ENCODE measurements at regions not wholly inside any gene's neighbourhood (a gene's known extent, or its start where the extent isn't known, plus 50 kb on each side); places are given as distances from the start of the nearest gene placed in this dataset.

GRCh38 chr1:96036763-96037162 is 684.8 kb upstream of the PTBP2 start (continued):
- no peak for TF ChIP-seq SP1 (IDR thresholded peaks at IDR 0.05)

GRCh38 chr1:96038636-96039035 is 682.9 kb upstream of the PTBP2 start:
- H3K27ac ChIP-seq (ENCODE audit: low read depth in 1 of 2, low read length in 2 of 2): no peak overlapping the region
- no peak overlapping the region for H3K9ac ChIP-seq (ENCODE audit: low read depth in 1 of 2, low read length in 2 of 2)
- 88% methylated on average over 1 of the region's 1 CpG for WGBS
- TF ChIP-seq FOXA2 (IDR thresholded peaks at IDR 0.05) (no peak), ZBTB33 (IDR thresholded peaks at IDR 0.05) (no peak), REST (IDR thresholded peaks at IDR 0.05) (no peak), RAD21 (IDR thresholded peaks at IDR 0.05) (no peak), RXRA (IDR thresholded peaks at IDR 0.05) (no peak)
- no peak overlapping the region for H3K4me3 ChIP-seq (ENCODE audit: low read depth in 1 of 3, low read length in 3 of 3)
- H3K9me3 ChIP-seq (ENCODE audit: control insufficient read depth in 4 of 4, low read length in 3 of 4): no peaks in the 10 kb centered on the region
- no peaks in the 10 kb centered on the region for H3K27me3 ChIP-seq (ENCODE audit: control insufficient read depth in 4 of 4, insufficient read depth in 4 of 4, low read length in 3 of 4)
- H3K36me3 ChIP-seq (ENCODE audit: control insufficient read depth in 4 of 4, insufficient read depth in 3 of 4, low read depth in 1 of 4, low read length in 3 of 4): no peaks in the 10 kb centered on the region
- H3K4me1 ChIP-seq (ENCODE audit: control insufficient read depth in 4 of 4, insufficient read depth in 4 of 4, low read length in 3 of 4): no peaks in the 10 kb centered on the region
- DNase-seq (ENCODE audit: low spot score): no peak

GRCh38 chr1:96039910-96040309 is 681.7 kb upstream of the PTBP2 start:
- no peaks in the 10 kb centered on the region for H3K27me3 ChIP-seq (ENCODE audit: control insufficient read depth in 4 of 4, insufficient read depth in 4 of 4, low read length in 3 of 4)
- H3K4me3 ChIP-seq (ENCODE audit: low read depth in 1 of 3, low read length in 3 of 3): no peak overlapping the region
- no peak for DNase-seq (ENCODE audit: low spot score)
- no peak overlapping the region for H3K9ac ChIP-seq (ENCODE audit: low read depth in 1 of 2, low read length in 2 of 2)
- H3K27ac ChIP-seq (ENCODE audit: low read depth in 1 of 2, low read length in 2 of 2): no peak overlapping the region
- TF ChIP-seq RXRA (IDR thresholded peaks at IDR 0.05): no peak
- TF ChIP-seq EGR1 (IDR thresholded peaks at IDR 0.05; ENCODE audit: low read depth in 2 of 2): no peak
- no peak for TF ChIP-seq NR2F2 (IDR thresholded peaks at IDR 0.05)
- no peak for TF ChIP-seq ATF3 (IDR thresholded peaks at IDR 0.05)
- TF ChIP-seq CTCF (IDR thresholded peaks at IDR 0.05; ENCODE audit: low read depth, low read length, missing input control): no peak
- no peak for TF ChIP-seq MAX (IDR thresholded peaks at IDR 0.05)
- TF ChIP-seq REST (IDR thresholded peaks at IDR 0.05): no peak
- TF ChIP-seq SP1 (IDR thresholded peaks at IDR 0.05): no peak
- TF ChIP-seq FOXA2 (IDR thresholded peaks at IDR 0.05): no peak
- no peak for TF ChIP-seq FOXA1 (IDR thresholded peaks at IDR 0.05)
- TF ChIP-seq RAD21 (IDR thresholded peaks at IDR 0.05): no peak
- H3K4me1 ChIP-seq (ENCODE audit: control insufficient read depth in 4 of 4, insufficient read depth in 4 of 4, low read length in 3 of 4): no peaks in the 10 kb centered on the region
- no peaks in the 10 kb centered on the region for H3K36me3 ChIP-seq (ENCODE audit: control insufficient read depth in 4 of 4, insufficient read depth in 3 of 4, low read depth in 1 of 4, low read length in 3 of 4)
- no peaks in the 10 kb centered on the region for H3K9me3 ChIP-seq (ENCODE audit: control insufficient read depth in 4 of 4, low read length in 3 of 4)

Data from liver (tissue), 8 donors.